Endothelial cell of umbilical vein (primary cell): ENCODE measurements at regions not wholly inside any gene's neighbourhood (a gene's known extent, or its start where the extent isn't known, plus 50 kb on each side); places are given as distances from the start of the nearest gene placed in this dataset.

Source experiments
- POLR2A ChIP-seq: IDR thresholded peaks from 2 replicates; pipeline ENCODE4 v1.6.1; 2012; ENCODE audit warnings: low read depth, mild to moderate bottlenecking, control low read depth, low read length
- POLR2AphosphoS5 ChIP-seq: IDR thresholded peaks from 2 replicates; pipeline ENCODE4 v1.6.1; 2012; ENCODE audit warnings: low read depth, mild to moderate bottlenecking, control low read depth, low read length, moderate library complexity; ENCODE audit not compliant: insufficient read depth
- TF ChIP-seq, protein P1 (sequence below): IDR thresholded peaks from 2 replicates; pipeline ENCODE4 v1.6.1; 2011; ENCODE audit not compliant: insufficient read depth, insufficient read length
- TF ChIP-seq, protein P2 (sequence below), 2 donors: IDR thresholded peaks; 1 replicate in 1 of 2; 2 replicates in 1 of 2; pipeline ENCODE4 v1.5.1; 2011; ENCODE audit warnings: low read length in 2 of 2, mild to moderate bottlenecking in 2 of 2, moderate library complexity in 2 of 2, control low read depth in 1 of 2, inconsistent platforms in 1 of 2, low read depth in 1 of 2; ENCODE audit not compliant: insufficient read depth in 1 of 2; ENCODE audit errors: extremely low read depth in 1 of 2

DNA sequence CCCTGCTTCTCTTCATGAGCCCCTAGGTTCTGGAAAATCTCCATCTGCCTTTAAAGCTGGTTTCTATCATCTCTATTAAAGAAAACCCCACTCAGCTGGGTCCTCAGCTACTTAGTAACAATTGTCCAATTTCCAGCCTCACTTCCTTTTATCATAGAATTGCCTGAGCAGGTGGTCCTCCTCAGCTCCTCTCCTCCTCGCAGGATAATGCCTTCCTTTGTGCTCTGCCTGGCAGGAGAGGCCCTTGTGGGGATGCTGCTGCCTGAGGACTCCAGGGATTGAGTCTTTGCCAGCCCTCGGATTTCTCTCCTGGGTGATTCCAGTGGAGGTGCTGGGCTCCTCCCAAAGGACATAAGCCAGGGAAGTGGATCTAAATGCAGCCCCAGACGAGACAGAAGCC, 448.3 kb downstream of the INSC start:
- TF ChIP-seq, protein P1, sequence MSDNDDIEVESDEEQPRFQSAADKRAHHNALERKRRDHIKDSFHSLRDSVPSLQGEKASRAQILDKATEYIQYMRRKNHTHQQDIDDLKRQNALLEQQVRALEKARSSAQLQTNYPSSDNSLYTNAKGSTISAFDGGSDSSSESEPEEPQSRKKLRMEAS = no peak
- TF ChIP-seq POLR2AphosphoS5 (no peak), POLR2A (no peak)
- TF ChIP-seq, protein P2, sequence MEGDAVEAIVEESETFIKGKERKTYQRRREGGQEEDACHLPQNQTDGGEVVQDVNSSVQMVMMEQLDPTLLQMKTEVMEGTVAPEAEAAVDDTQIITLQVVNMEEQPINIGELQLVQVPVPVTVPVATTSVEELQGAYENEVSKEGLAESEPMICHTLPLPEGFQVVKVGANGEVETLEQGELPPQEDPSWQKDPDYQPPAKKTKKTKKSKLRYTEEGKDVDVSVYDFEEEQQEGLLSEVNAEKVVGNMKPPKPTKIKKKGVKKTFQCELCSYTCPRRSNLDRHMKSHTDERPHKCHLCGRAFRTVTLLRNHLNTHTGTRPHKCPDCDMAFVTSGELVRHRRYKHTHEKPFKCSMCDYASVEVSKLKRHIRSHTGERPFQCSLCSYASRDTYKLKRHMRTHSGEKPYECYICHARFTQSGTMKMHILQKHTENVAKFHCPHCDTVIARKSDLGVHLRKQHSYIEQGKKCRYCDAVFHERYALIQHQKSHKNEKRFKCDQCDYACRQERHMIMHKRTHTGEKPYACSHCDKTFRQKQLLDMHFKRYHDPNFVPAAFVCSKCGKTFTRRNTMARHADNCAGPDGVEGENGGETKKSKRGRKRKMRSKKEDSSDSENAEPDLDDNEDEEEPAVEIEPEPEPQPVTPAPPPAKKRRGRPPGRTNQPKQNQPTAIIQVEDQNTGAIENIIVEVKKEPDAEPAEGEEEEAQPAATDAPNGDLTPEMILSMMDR (IDR thresholded peaks at IDR 0.05; ENCODE audit: extremely low read depth in 1 of 2, insufficient read depth in 1 of 2, low read depth in 1 of 2, low read length in 2 of 2) = no peak
